Fibroblast of lung (primary cell): ENCODE measurements at regions not wholly inside any gene's neighbourhood (a gene's known extent, or its start where the extent isn't known, plus 50 kb on each side); places are given as distances from the start of the nearest gene placed in this dataset.

Experiments
- DNase-seq, 2 donors: peaks; one replicate each; pipeline versions ENCODE4 v3.0.0 to v3.0.0-alpha.2; 2010; ENCODE audit warnings: low read depth in 2 of 2
- H2AFZ ChIP-seq: 2 replicates; pipeline ENCODE4 v1.5.1; 2012; ENCODE audit warnings: low read length, control low read depth, inconsistent platforms
- H3K27ac ChIP-seq: 2 replicates; pipeline ENCODE4 v1.5.1; 2011; ENCODE audit warnings: low read length, control low read depth; ENCODE audit not compliant: insufficient read depth
- H3K27me3 ChIP-seq: 2 replicates; pipeline ENCODE4 v1.5.1; 2011; ENCODE audit warnings: mild to moderate bottlenecking, low read length; ENCODE audit not compliant: control insufficient read depth, insufficient read depth
- H3K36me3 ChIP-seq: 2 replicates; pipeline ENCODE4 v1.5.1; 2011; ENCODE audit warnings: low read length; ENCODE audit not compliant: control insufficient read depth, insufficient read depth
- H3K4me1 ChIP-seq: 2 replicates; pipeline ENCODE4 v1.5.1; 2011; ENCODE audit warnings: low read length; ENCODE audit not compliant: control insufficient read depth, insufficient read depth; ENCODE audit errors: extremely low read depth
- H3K4me2 ChIP-seq: 2 replicates; pipeline ENCODE4 v1.5.1; 2011; ENCODE audit warnings: low read length, control low read depth; ENCODE audit not compliant: insufficient read depth; ENCODE audit errors: extremely low read depth
- H3K4me3 ChIP-seq, 4 experiments: fragments of 200-600 bp in 1 of 4; sonication (generic) in 1 of 4; replicated peaks in 1 of 4; 2 replicates each; pipeline ENCODE4 v1.5.1; 2011 to 2016; ENCODE audit warnings: low read length in 4 of 4, low read depth in 3 of 4, mild to moderate bottlenecking in 3 of 4, control low read depth in 2 of 4, inconsistent platforms in 1 of 4, mixed read lengths in 1 of 4; ENCODE audit not compliant: insufficient read depth in 1 of 4; ENCODE audit errors: control extremely low read depth in 1 of 4
- H3K79me2 ChIP-seq: 2 replicates; pipeline ENCODE4 v1.5.1; 2012; ENCODE audit warnings: mild to moderate bottlenecking, low read length, inconsistent platforms; ENCODE audit not compliant: control insufficient read depth, insufficient read depth
- H3K9ac ChIP-seq: 2 replicates; pipeline ENCODE4 v1.5.1; 2011; ENCODE audit warnings: mild to moderate bottlenecking, low read length, control low read depth; ENCODE audit not compliant: insufficient read depth
- H3K9me3 ChIP-seq: 2 replicates; pipeline ENCODE4 v1.5.1; 2012; ENCODE audit warnings: low read depth, low read length; ENCODE audit not compliant: control insufficient read depth, insufficient read depth
- H4K20me1 ChIP-seq: 2 replicates; pipeline ENCODE4 v1.5.1; 2011; ENCODE audit warnings: low read length; ENCODE audit not compliant: control insufficient read depth, insufficient read depth; ENCODE audit errors: extremely low read depth
- CTCF ChIP-seq, 2 donors: IDR thresholded peaks in 1 of 2; conservative IDR thresholded peaks in 1 of 2; 1 replicate in 1 of 2; 2 replicates in 1 of 2; pipeline ENCODE4 v1.5.1; 2011 to 2012; ENCODE audit warnings: low read length in 2 of 2, control low read depth in 1 of 2, inconsistent platforms in 1 of 2, low read depth in 1 of 2, mild to moderate bottlenecking in 1 of 2
- EZH2 ChIP-seq: IDR thresholded peaks from 2 replicates; pipeline ENCODE4 v1.5.1; 2012; ENCODE audit warnings: low read length, control low read depth, mild to moderate bottlenecking; ENCODE audit errors: missing control alignments

DNA sequence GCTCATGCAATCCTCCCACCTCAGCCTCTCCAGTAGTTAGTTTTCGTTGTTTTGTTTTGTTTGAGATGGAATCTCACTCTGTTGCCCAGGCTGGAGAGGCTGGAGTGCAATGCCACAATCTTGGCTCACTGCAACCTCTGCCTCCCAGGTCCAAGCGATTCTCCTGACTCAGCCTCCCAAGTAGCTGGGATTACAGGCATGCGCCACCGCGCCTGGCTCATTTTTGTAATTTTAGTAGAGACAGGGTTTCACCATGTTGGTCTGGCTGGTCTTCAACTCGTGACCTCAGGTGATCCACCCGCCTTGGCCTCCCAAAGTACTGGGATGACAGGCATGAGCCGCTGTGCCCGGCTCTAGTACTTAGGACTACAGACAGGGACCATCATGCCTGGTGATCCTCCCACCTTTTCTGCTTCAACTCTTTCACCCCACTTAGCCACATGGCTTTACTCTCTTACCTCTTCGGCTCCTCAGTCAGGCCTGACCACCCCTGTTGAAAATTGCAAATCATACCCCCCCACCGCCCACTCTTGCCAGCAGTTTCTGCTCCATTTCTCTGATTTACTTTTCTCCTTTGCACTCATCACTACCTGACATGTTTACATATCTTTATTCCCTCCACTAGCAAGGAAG, 157.1 kb upstream of the GRK3 start:
- Histone ChIP-seq H4K20me1 (no peaks in the 10 kb centered on the region), H3K9me3 (no peaks in the 10 kb centered on the region), H3K4me1 (peaks cover 20% of the 10 kb centered on the region), H3K79me2 (peaks cover 20% of the 10 kb centered on the region), H3K4me2 (no peak overlapping the region), H3K9ac (no peak overlapping the region), H3K4me3 (no peak overlapping the region), H3K27me3 (no peaks in the 10 kb centered on the region), H3K27ac (no peak overlapping the region), H2AFZ (no peak overlapping the region), H3K36me3 (no peaks in the 10 kb centered on the region)
- no peak for DNase-seq
- no peak for TF ChIP-seq EZH2
- no peak for TF ChIP-seq CTCF (conservative IDR thresholded peaks at IDR 0.05 in 1 of 2, IDR thresholded peaks at IDR 0.05 in 1 of 2; ENCODE audit: low read depth in 1 of 2, low read length in 2 of 2)

- TF ChIP-seq CTCF (conservative IDR thresholded peaks at IDR 0.05 in 1 of 2, IDR thresholded peaks at IDR 0.05 in 1 of 2; ENCODE audit: low read depth in 1 of 2, low read length in 2 of 2) (no peak), EZH2 (no peak)
- no peaks in the 10 kb centered on the region for H3K9me3 ChIP-seq
- no peak overlapping the region for H3K27ac ChIP-seq
- H3K4me2 ChIP-seq, result no peak overlapping the region
- H3K4me3 ChIP-seq, result no peak overlapping the region
- peaks cover 15% of the 10 kb centered on the region for H3K79me2 ChIP-seq
- DNase-seq, result no peak
- H4K20me1 ChIP-seq, result no peaks in the 10 kb centered on the region
- no peak overlapping the region for H3K9ac ChIP-seq
- no peaks in the 10 kb centered on the region for H3K27me3 ChIP-seq
- H3K36me3 ChIP-seq, result no peaks in the 10 kb centered on the region
- H2AFZ ChIP-seq, result no peak overlapping the region
- peaks cover 17% of the 10 kb centered on the region for H3K4me1 ChIP-seq
Measured at GRCh38 chr22:25407859-25408229, 156.6 kb upstream of the GRK3 start.

DNA sequence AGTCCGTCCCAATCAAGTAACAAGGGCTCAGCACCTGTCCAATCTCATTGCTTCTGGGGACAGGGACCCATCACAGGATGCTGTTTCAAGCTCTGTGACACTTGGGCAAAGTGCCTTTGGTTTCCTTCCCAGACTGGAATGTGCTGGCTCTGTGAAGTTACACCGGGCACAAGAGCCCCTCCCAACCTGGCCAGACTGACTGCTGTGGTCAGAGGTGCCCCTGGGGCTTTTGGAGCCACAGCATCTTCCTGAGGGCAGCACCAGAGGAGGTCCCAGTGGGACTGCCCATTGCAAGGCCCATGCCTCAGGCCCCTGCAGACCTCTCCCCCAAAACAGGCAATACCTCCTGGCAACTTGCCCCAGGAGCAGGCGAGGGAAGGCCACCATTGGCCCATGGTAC, 155.2 kb upstream of the GRK3 start:
- no peak overlapping the region for H3K9ac ChIP-seq
- TF ChIP-seq CTCF (conservative IDR thresholded peaks at IDR 0.05 in 1 of 2, IDR thresholded peaks at IDR 0.05 in 1 of 2; ENCODE audit: low read depth in 1 of 2, low read length in 2 of 2), result no peak
- TF ChIP-seq EZH2, result no peak
- H3K27me3 ChIP-seq, result peaks cover 2% of the 10 kb centered on the region
- H3K27ac ChIP-seq, result no peak overlapping the region
- H3K4me2 ChIP-seq, result no peak overlapping the region
- H3K79me2 ChIP-seq, result peaks cover 1% of the 10 kb centered on the region
- no peaks in the 10 kb centered on the region for H3K9me3 ChIP-seq
- no peak overlapping the region for H3K4me3 ChIP-seq
- no peak overlapping the region for H2AFZ ChIP-seq
- DNase-seq, result no peak
- peaks cover 3% of the 10 kb centered on the region for H3K4me1 ChIP-seq
- H3K36me3 ChIP-seq, result no peaks in the 10 kb centered on the region
- no peaks in the 10 kb centered on the region for H4K20me1 ChIP-seq
